H1 (cell line): ENCODE measurements at regions not wholly inside any gene's neighbourhood (a gene's known extent, or its start where the extent isn't known, plus 50 kb on each side); places are given as distances from the start of the nearest gene placed in this dataset.

ENCODE experiments used
- CTCF ChIA-PET: fragments of 300-600 bp; sonication (Branson Sonifier 250); formaldehyde crosslinking; loops from one replicate; lab custom pipeline; 2021; ENCODE audit not compliant: partially characterized antibody; lab: Charles Lee
- POLR2A ChIA-PET: fragments of 300-600 bp; sonication (Branson Sonifier 250); formaldehyde crosslinking; loops from one replicate; lab custom pipeline; 2021; ENCODE audit warnings: inconsistent platforms; ENCODE audit not compliant: partially characterized antibody; lab: Charles Lee
- DNase-seq, 2 experiments: peaks; one replicate each; pipeline versions ENCODE4 v3.0.0 to v3.0.0-alpha.2; 2010 to 2022; ENCODE audit warnings: low spot score in 2 of 2, low read depth in 1 of 2, mixed read lengths in 1 of 2
- FAIRE-seq: peaks from 2 replicates; lab custom pipeline; 2011; peaks lifted over from hg19 to GRCh38; lab: Jason Lieb, UNC
- H2AFZ ChIP-seq: 2 replicates; pipeline ENCODE4 v1.8.1; 2012; ENCODE audit warnings: low read length, inconsistent platforms
- H2AK5ac ChIP-seq: 2 replicates; pipeline ENCODE4 v1.6.1; 2013; ENCODE audit warnings: low read depth, low read length
- H2BK120ac ChIP-seq: replicated peaks from 2 replicates; pipeline ENCODE3; 2013; ENCODE audit warnings: low read depth, low read length, inconsistent platforms
- H2BK12ac ChIP-seq: 2 replicates; pipeline ENCODE4 v1.6.1; 2013; ENCODE audit warnings: low read depth, low read length
- H2BK15ac ChIP-seq: 2 replicates; pipeline ENCODE4 v1.6.1; 2013; ENCODE audit warnings: low read length
- H2BK20ac ChIP-seq: 2 replicates; pipeline ENCODE4 v1.6.1; 2013; ENCODE audit warnings: low read length
- H2BK5ac ChIP-seq: 2 replicates; pipeline ENCODE4 v1.6.1; 2013; ENCODE audit warnings: low read depth, low read length
- H3K14ac ChIP-seq: 2 replicates; pipeline ENCODE4 v1.6.1; 2013; ENCODE audit warnings: inconsistent platforms; ENCODE audit not compliant: insufficient read length
- H3K18ac ChIP-seq: 2 replicates; pipeline ENCODE4 v1.6.1; 2013; ENCODE audit warnings: low read length; ENCODE audit errors: extremely low read depth
- H3K23ac ChIP-seq: 2 replicates; pipeline ENCODE4 v1.6.1; 2013; ENCODE audit warnings: inconsistent platforms; ENCODE audit not compliant: insufficient read length
- H3K23me2 ChIP-seq: 2 replicates; pipeline ENCODE4 v1.6.1; 2013; ENCODE audit warnings: low read depth, low read length
- H3K27ac ChIP-seq: 2 replicates; pipeline ENCODE4 v1.6.1; 2011; ENCODE audit warnings: low read depth, low read length, inconsistent platforms
- H3K27me3 ChIP-seq, 4 experiments: replicated peaks in 1 of 4; 1 replicate in 1 of 4; 2 replicates in 3 of 4; pipeline versions ENCODE4 v1.6.1 to v1.8.1; 2011 to 2013; ENCODE audit warnings: low read length in 3 of 4, mild to moderate bottlenecking in 3 of 4, inconsistent platforms in 2 of 4, mixed read lengths in 2 of 4, moderate library complexity in 1 of 4; ENCODE audit not compliant: control insufficient read depth in 3 of 4, insufficient read depth in 3 of 4; ENCODE audit errors: extremely low read depth in 1 of 4
- H3K36me3 ChIP-seq, 4 experiments: 2 replicates each; pipeline versions ENCODE4 v1.6.1 to v1.8.1; 2011 to 2013; ENCODE audit warnings: mild to moderate bottlenecking in 4 of 4, low read length in 3 of 4, moderate library complexity in 2 of 4, control low read depth in 1 of 4, inconsistent platforms in 1 of 4; ENCODE audit not compliant: insufficient read depth in 4 of 4, control insufficient read depth in 2 of 4
- H3K4ac ChIP-seq: replicated peaks from 2 replicates; pipeline ENCODE3; 2013; ENCODE audit warnings: low read length, low read depth, mixed read lengths, inconsistent platforms; ENCODE audit not compliant: insufficient read length
- H3K4me1 ChIP-seq, 4 experiments: replicated peaks in 1 of 4; 1 replicate in 1 of 4; 2 replicates in 3 of 4; pipeline versions ENCODE4 v1.6.1 to v1.8.1; 2011 to 2013; ENCODE audit warnings: low read length in 3 of 4, inconsistent platforms in 2 of 4, mixed read lengths in 1 of 4; ENCODE audit not compliant: insufficient read depth in 4 of 4, control insufficient read depth in 3 of 4
- H3K4me2 ChIP-seq, 2 experiments: 2 replicates each; pipeline versions ENCODE4 v1.6.1 to v1.8.1; 2011 to 2013; ENCODE audit warnings: low read depth in 2 of 2, low read length in 2 of 2, control low read depth in 1 of 2, inconsistent platforms in 1 of 2, mild to moderate bottlenecking in 1 of 2; ENCODE audit not compliant: insufficient read depth in 1 of 2
- H3K4me3 ChIP-seq, 4 experiments: fragments of 200-600, 300-600 bp in 1 of 4; sonication (generic), shearing (Covaris generic), sonication (Bioruptor Twin) in 1 of 4; 2 replicates each; pipeline versions ENCODE4 v1.5.1 to v1.8.1; 2011 to 2016; ENCODE audit warnings: low read length in 4 of 4, low read depth in 3 of 4, control low read depth in 2 of 4, inconsistent platforms in 2 of 4, mild to moderate bottlenecking in 2 of 4, mixed read lengths in 1 of 4, moderate library complexity in 1 of 4; ENCODE audit not compliant: insufficient read depth in 2 of 4; ENCODE audit errors: extremely low read depth in 1 of 4
- H3K56ac ChIP-seq: replicated peaks from 2 replicates; pipeline ENCODE3; 2013; ENCODE audit warnings: low read depth, mild to moderate bottlenecking, mixed read lengths, low read length, inconsistent platforms; ENCODE audit not compliant: insufficient read length
- H3K79me1 ChIP-seq: 2 replicates; pipeline ENCODE4 v1.6.1; 2013; ENCODE audit warnings: low read depth, low read length, control low read depth
- H3K79me2 ChIP-seq, 2 experiments: 2 replicates each; pipeline versions ENCODE4 v1.6.1 to v1.8.1; 2012 to 2013; ENCODE audit warnings: low read length in 2 of 2, mild to moderate bottlenecking in 2 of 2, inconsistent platforms in 1 of 2; ENCODE audit not compliant: insufficient read depth in 2 of 2, control insufficient read depth in 1 of 2
- H3K9ac ChIP-seq, 4 experiments: replicated peaks in 1 of 4; 1 replicate in 1 of 4; 2 replicates in 3 of 4; pipeline versions ENCODE4 v1.6.1 to v1.8.1; 2011 to 2013; ENCODE audit warnings: low read depth in 3 of 4, low read length in 3 of 4, control low read depth in 2 of 4, mild to moderate bottlenecking in 2 of 4, moderate library complexity in 2 of 4, inconsistent platforms in 1 of 4; ENCODE audit errors: extremely low read depth in 1 of 4
- H3K9me3 ChIP-seq, 2 experiments: 2 replicates each; pipeline versions ENCODE4 v1.6.1 to v1.8.1; 2012 to 2013; ENCODE audit warnings: mild to moderate bottlenecking in 2 of 2, moderate library complexity in 2 of 2, control low read depth in 1 of 2, inconsistent platforms in 1 of 2, low read depth in 1 of 2, low read length in 1 of 2, mixed read lengths in 1 of 2; ENCODE audit not compliant: insufficient read depth in 2 of 2
- H4K20me1 ChIP-seq, 2 experiments: replicated peaks in 1 of 2; 2 replicates each; pipeline versions ENCODE3 to v1.8.1; 2011 to 2013; ENCODE audit warnings: inconsistent platforms in 2 of 2, low read length in 2 of 2, mild to moderate bottlenecking in 1 of 2; ENCODE audit not compliant: insufficient read depth in 2 of 2, control insufficient read depth in 1 of 2
- H4K5ac ChIP-seq: 2 replicates; pipeline ENCODE4 v1.6.1; 2013; ENCODE audit warnings: low read length, low read depth, mixed read lengths, inconsistent platforms; ENCODE audit not compliant: insufficient read length
- H4K8ac ChIP-seq: 2 replicates; pipeline ENCODE4 v1.8.0; 2013; ENCODE audit warnings: mild to moderate bottlenecking, moderate library complexity, low read length, inconsistent platforms; ENCODE audit not compliant: insufficient read depth; ENCODE audit errors: extremely low read depth
- H4K91ac ChIP-seq: replicated peaks from 2 replicates; pipeline ENCODE3; 2013; ENCODE audit warnings: low read length, mixed read lengths, inconsistent platforms; ENCODE audit not compliant: insufficient read length
- RNF2 ChIP-seq: fragments of 200-900, 300-1000 bp; sonication (generic); IDR thresholded peaks from 2 replicates; pipeline ENCODE4 v1.7.1; 2016; ENCODE audit warnings: borderline replicate concordance, low read depth, mild to moderate bottlenecking, antibody characterized with exemption, low read length; ENCODE audit not compliant: poor library complexity, severe bottlenecking; ENCODE audit errors: missing control alignments
- WGBS, 2 experiments: shearing (Covaris generic) in 1 of 2; methylation state at CpG; one replicate each; pipeline versions ENCODE4 v1.1.6 to v1.1.7; 2013 to 2015; ENCODE audit warnings: low lambda C conversion rate in 2 of 2, mixed read lengths in 2 of 2, inconsistent platforms in 1 of 2, low coverage in 1 of 2, missing lambda C conversion rate in 1 of 2; ENCODE audit not compliant: insufficient replicate concordance in 2 of 2, insufficient coverage in 1 of 2, insufficient read length in 1 of 2; ENCODE audit errors: extremely low coverage in 1 of 2, missing lambda C conversion rate in 1 of 2; 5-methylcytosine and 5-hydroxymethylcytosine counted together

- no peak overlapping the region for H2BK12ac ChIP-seq
- H3K27me3 ChIP-seq: no peaks in the 10 kb centered on the region
- H3K4me2 ChIP-seq: no peak overlapping the region
- no peak overlapping the region for H3K4me3 ChIP-seq
- no peak overlapping the region for H3K56ac ChIP-seq
- WGBS, 2 experiments: 92% methylated on average over 3 of the region's 3 CpGs; no CpG with 5 or more reads in 1 of the 2 experiments
- H3K23me2 ChIP-seq: no peaks in the 10 kb centered on the region
- no peaks in the 10 kb centered on the region for H3K79me1 ChIP-seq
- no peak overlapping the region for H3K14ac ChIP-seq
- DNase-seq (no peak), FAIRE-seq (no peak)
- H4K5ac ChIP-seq: no peak overlapping the region
- ChIA-PET POLR2A (no interaction called here), CTCF (no interaction called here)
- H3K27ac ChIP-seq: no peak overlapping the region
- no peak for TF ChIP-seq RNF2
- H3K79me2 ChIP-seq: no peaks in the 10 kb centered on the region
- H3K18ac ChIP-seq: no peak overlapping the region
- no peak overlapping the region for H3K4ac ChIP-seq
- no peak overlapping the region for H4K91ac ChIP-seq
- no peaks in the 10 kb centered on the region for H3K36me3 ChIP-seq
- H2BK20ac ChIP-seq: no peak overlapping the region
- H2AFZ ChIP-seq: no peak overlapping the region
- H3K23ac ChIP-seq: no peak overlapping the region
- H4K8ac ChIP-seq: no peak overlapping the region
- H3K4me1 ChIP-seq: no peaks in the 10 kb centered on the region
- H3K9me3 ChIP-seq: no peaks in the 10 kb centered on the region
- H2BK120ac ChIP-seq: no peak overlapping the region
- H3K9ac ChIP-seq: no peak overlapping the region
- no peak overlapping the region for H2AK5ac ChIP-seq
- H2BK5ac ChIP-seq: no peak overlapping the region
- no peaks in the 10 kb centered on the region for H4K20me1 ChIP-seq
- no peak overlapping the region for H2BK15ac ChIP-seq
These were observed 626.1 kb downstream of the COL12A1 start for GRCh38 chr6:74579794-74580193.
